ENCODE measurements at regions not wholly inside any gene's neighbourhood (a gene's known extent, or its start where the extent isn't known, plus 50 kb on each side); places are given as distances from the start of the nearest gene placed in this dataset.

GRCh38 chr3:623914-624545 is 427.5 kb downstream of the CHL1 start:
- Histone ChIP-seq H3K4me1 (ENCODE audit: control insufficient read depth, insufficient read depth, low read length) (no peaks in the 10 kb centered on the region), H3K27me3 (replicated peaks in 1 of 2; ENCODE audit: control insufficient read depth in 2 of 2, insufficient read depth in 2 of 2, low read length in 1 of 2) (no peaks in the 10 kb centered on the region), H3K9ac (ENCODE audit: control insufficient read depth, insufficient read depth, low read length) (no peak overlapping the region), H3K4me3 (no peak overlapping the region), H3K4me2 (ENCODE audit: control insufficient read depth, insufficient read depth) (no peak overlapping the region), H2AFZ (ENCODE audit: control insufficient read depth, low read depth, low read length) (no peak overlapping the region), H3K9me3 (replicated peaks; ENCODE audit: control insufficient read depth, insufficient read depth, low read length) (no peaks in the 10 kb centered on the region), H3K79me2 (ENCODE audit: control insufficient read depth, insufficient read depth, low read length) (no peaks in the 10 kb centered on the region), H3K36me3 (ENCODE audit: control insufficient read depth in 2 of 2, insufficient read depth in 2 of 2, low read length in 1 of 2) (no peaks in the 10 kb centered on the region), H3K27ac (ENCODE audit: control insufficient read depth, insufficient read depth) (no peak overlapping the region), H4K20me1 (ENCODE audit: control insufficient read depth, insufficient read depth) (no peaks in the 10 kb centered on the region)
- intact Hi-C loops (cut with micrococcal nuclease; ENCODE audit: unreplicated experiment) (no loop called here), in situ Hi-C loops (cut with MboI) (no loop called here)
- RAD21 ChIA-PET (ENCODE audit: unreplicated experiment), result interaction anchor here (1.0 kb wide), 1 partner anchor 233 kb away, joined by 3 read pairs; no protein-coding TSS in a partner anchor
- SMC1A ChIA-PET (ENCODE audit: uncharacterized antibody, unreplicated experiment), result interaction anchor here (0.6 to 2.8 kb wide), 2 partner anchors 156 to 383 kb away, joined by 3 to 7 read pairs; no protein-coding TSS in a partner anchor
- FAIRE-seq (no peak), DNase-seq (ENCODE audit: low read depth, low spot score) (no peak), ATAC-seq (no peak)
- CTCF ChIA-PET, result no interaction called here
- POLR2A ChIA-PET, result no interaction called here
- WGBS (ENCODE audit: insufficient coverage, insufficient replicate concordance, low lambda C conversion rate, missing lambda C conversion rate), result 23% methylated on average over 4 of the region's 4 CpGs
- TF ChIP-seq POLR2AphosphoS2 (IDR thresholded peaks at IDR 0.05; ENCODE audit: low read depth, low read length) (no peak), HCFC1 (IDR thresholded peaks at IDR 0.05; ENCODE audit: low read length) (no peak), ATF2 (IDR thresholded peaks at IDR 0.05; ENCODE audit: low read length) (no peak), RBBP5 (conservative IDR thresholded peaks at IDR 0.05) (no peak), ZNF274 (IDR thresholded peaks at IDR 0.05; ENCODE audit: insufficient read depth, insufficient read length) (no peak), NRF1 (conservative IDR thresholded peaks at IDR 0.05; ENCODE audit: low read depth, low read length) (no peak), SIN3A (IDR thresholded peaks at IDR 0.05; ENCODE audit: low read depth, low read length) (no peak), SRF (IDR thresholded peaks at IDR 0.05; ENCODE audit: low read depth in 2 of 2, low read length in 2 of 2) (no peak), BRCA1 (IDR thresholded peaks at IDR 0.05; ENCODE audit: low read depth, low read length) (no peak), ZZZ3 (IDR thresholded peaks at IDR 0.05; ENCODE audit: control insufficient read depth, insufficient read length, low read depth) (no peak), TBL1XR1 (IDR thresholded peaks at IDR 0.05; ENCODE audit: low read depth, low read length) (no peak)
- TF ChIP-seq, protein P1, sequence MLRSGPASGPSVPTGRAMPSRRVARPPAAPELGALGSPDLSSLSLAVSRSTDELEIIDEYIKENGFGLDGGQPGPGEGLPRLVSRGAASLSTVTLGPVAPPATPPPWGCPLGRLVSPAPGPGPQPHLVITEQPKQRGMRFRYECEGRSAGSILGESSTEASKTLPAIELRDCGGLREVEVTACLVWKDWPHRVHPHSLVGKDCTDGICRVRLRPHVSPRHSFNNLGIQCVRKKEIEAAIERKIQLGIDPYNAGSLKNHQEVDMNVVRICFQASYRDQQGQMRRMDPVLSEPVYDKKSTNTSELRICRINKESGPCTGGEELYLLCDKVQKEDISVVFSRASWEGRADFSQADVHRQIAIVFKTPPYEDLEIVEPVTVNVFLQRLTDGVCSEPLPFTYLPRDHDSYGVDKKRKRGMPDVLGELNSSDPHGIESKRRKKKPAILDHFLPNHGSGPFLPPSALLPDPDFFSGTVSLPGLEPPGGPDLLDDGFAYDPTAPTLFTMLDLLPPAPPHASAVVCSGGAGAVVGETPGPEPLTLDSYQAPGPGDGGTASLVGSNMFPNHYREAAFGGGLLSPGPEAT (IDR thresholded peaks at IDR 0.05; ENCODE audit: low read depth), result no peak
- TF ChIP-seq, protein P2, sequence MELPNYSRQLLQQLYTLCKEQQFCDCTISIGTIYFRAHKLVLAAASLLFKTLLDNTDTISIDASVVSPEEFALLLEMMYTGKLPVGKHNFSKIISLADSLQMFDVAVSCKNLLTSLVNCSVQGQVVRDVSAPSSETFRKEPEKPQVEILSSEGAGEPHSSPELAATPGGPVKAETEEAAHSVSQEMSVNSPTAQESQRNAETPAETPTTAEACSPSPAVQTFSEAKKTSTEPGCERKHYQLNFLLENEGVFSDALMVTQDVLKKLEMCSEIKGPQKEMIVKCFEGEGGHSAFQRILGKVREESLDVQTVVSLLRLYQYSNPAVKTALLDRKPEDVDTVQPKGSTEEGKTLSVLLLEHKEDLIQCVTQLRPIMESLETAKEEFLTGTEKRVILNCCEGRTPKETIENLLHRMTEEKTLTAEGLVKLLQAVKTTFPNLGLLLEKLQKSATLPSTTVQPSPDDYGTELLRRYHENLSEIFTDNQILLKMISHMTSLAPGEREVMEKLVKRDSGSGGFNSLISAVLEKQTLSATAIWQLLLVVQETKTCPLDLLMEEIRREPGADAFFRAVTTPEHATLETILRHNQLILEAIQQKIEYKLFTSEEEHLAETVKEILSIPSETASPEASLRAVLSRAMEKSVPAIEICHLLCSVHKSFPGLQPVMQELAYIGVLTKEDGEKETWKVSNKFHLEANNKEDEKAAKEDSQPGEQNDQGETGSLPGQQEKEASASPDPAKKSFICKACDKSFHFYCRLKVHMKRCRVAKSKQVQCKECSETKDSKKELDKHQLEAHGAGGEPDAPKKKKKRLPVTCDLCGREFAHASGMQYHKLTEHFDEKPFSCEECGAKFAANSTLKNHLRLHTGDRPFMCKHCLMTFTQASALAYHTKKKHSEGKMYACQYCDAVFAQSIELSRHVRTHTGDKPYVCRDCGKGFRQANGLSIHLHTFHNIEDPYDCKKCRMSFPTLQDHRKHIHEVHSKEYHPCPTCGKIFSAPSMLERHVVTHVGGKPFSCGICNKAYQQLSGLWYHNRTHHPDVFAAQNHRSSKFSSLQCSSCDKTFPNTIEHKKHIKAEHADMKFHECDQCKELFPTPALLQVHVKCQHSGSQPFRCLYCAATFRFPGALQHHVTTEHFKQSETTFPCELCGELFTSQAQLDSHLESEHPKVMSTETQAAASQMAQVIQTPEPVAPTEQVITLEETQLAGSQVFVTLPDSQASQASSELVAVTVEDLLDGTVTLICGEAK (IDR thresholded peaks at IDR 0.05; ENCODE audit: borderline replicate concordance), result no peak
- no TSS peak for BruUV-seq (replicated peaks)

All from GM12878 (cell line).